ENCODE measurements at regions not wholly inside any gene's neighbourhood (a gene's known extent, or its start where the extent isn't known, plus 50 kb on each side); places are given as distances from the start of the nearest gene placed in this dataset.

GRCh38 chr10:114885443-114885842 lies 52.6 kb upstream of the TRUB1 start:
- TF ChIP-seq CTCF (IDR thresholded peaks at IDR 0.05; ENCODE audit: low read depth, low read length, missing input control) (no peak), MAX (IDR thresholded peaks at IDR 0.05) (no peak), FOXA2 (IDR thresholded peaks at IDR 0.05) (no peak), ZBTB33 (IDR thresholded peaks at IDR 0.05) (no peak), GABPA (IDR thresholded peaks at IDR 0.05 in 1 of 2, conservative IDR thresholded peaks at IDR 0.05 in 1 of 2) (no peak)

All from liver (tissue), 3 donors.